Posterior vena cava (tissue), 2 donors: ENCODE measurements at regions not wholly inside any gene's neighbourhood (a gene's known extent, or its start where the extent isn't known, plus 50 kb on each side); places are given as distances from the start of the nearest gene placed in this dataset.
"Not testable (repeated sequence)": the region's sequence is repeated elsewhere in the genome, so short reads cannot be mapped to it uniquely, and the experiment has no call there.

ENCODE experiments used
- DNase-seq: peaks from one replicate; pipeline ENCODE4 v3.0.0-alpha.2; 2020; ENCODE audit warnings: low spot score
- intact Hi-C, 2 donors: fragments of 100-400 bp; cut with DNase I; formaldehyde crosslinking; loops; one replicate each; pipeline versions ENCODE4 v1.14.1 to v1.14.2; 2022 to 2023
- donor health status: DM: yes; HTN: yes; CAD: no.
- donor health status: DM: yes; HTN: yes; CAD: no.

GRCh38 chr3:77707281-77707680 is 667.4 kb downstream of the ROBO2 start:
- no peak for DNase-seq
- intact Hi-C loops = no loop called here

- no peak for DNase-seq
- intact Hi-C loops = no loop called here
Measured at GRCh38 chr3:77709155-77709554, 669.3 kb downstream of the ROBO2 start.

- no peak for DNase-seq
- intact Hi-C loops = no loop called here
Measured at GRCh38 chr3:77718311-77718710, 678.4 kb downstream of the ROBO2 start.

- no peak for DNase-seq
- intact Hi-C loops = no loop called here
Measured at GRCh38 chr3:77720460-77720971, 680.6 kb downstream of the ROBO2 start.

- intact Hi-C loops = no loop called here
- DNase-seq = no peak
Measured at GRCh38 chr3:77726517-77726916, 686.6 kb downstream of the ROBO2 start.

GRCh38 chr3:77746048-77746447 is 706.1 kb downstream of the ROBO2 start:
- intact Hi-C loops = no loop called here

GRCh38 chr3:77746892-77747291 is 707.0 kb downstream of the ROBO2 start:
- intact Hi-C loops = no loop called here

More at GRCh38 chr3:77746048-77746447, 706.1 kb downstream of the ROBO2 start:
- no peak for DNase-seq

GRCh38 chr3:77756397-77756975 is 716.6 kb downstream of the ROBO2 start:
- intact Hi-C loops, DNase-seq: not testable (repeated sequence)

More at GRCh38 chr3:77746892-77747291, 707.0 kb downstream of the ROBO2 start:
- no peak for DNase-seq

GRCh38 chr3:77772459-77772858 is 732.6 kb downstream of the ROBO2 start:
- intact Hi-C loops = no loop called here
- DNase-seq = no peak

- intact Hi-C loops = no loop called here
- no peak for DNase-seq
Measured at GRCh38 chr3:77773084-77773483, 733.2 kb downstream of the ROBO2 start.

GRCh38 chr3:77780278-77780996 is 740.5 kb downstream of the ROBO2 start:
- no peak for DNase-seq
- intact Hi-C loops = no loop called here

- DNase-seq = no peak
- intact Hi-C loops = no loop called here
Measured at GRCh38 chr3:77786216-77786615, 746.3 kb downstream of the ROBO2 start.

GRCh38 chr3:77795013-77795412 is 755.1 kb downstream of the ROBO2 start:
- no peak for DNase-seq
- intact Hi-C loops = no loop called here

GRCh38 chr3:77799278-77799677 is 759.4 kb downstream of the ROBO2 start:
- intact Hi-C loops = no loop called here
- DNase-seq = no peak

GRCh38 chr3:77800893-77801292 is 761.0 kb downstream of the ROBO2 start:
- intact Hi-C loops = no loop called here
- DNase-seq = no peak

GRCh38 chr3:77807312-77807711 is 767.4 kb downstream of the ROBO2 start:
- intact Hi-C loops = no loop called here
- no peak for DNase-seq

- DNase-seq = no peak
- intact Hi-C loops = no loop called here
Measured at GRCh38 chr3:77814845-77815244, 774.9 kb downstream of the ROBO2 start.

GRCh38 chr3:77815467-77815866 is 775.6 kb downstream of the ROBO2 start:
- no peak for DNase-seq
- intact Hi-C loops = no loop called here

- no peak for DNase-seq
- intact Hi-C loops = no loop called here
Measured at GRCh38 chr3:77816366-77816765, 776.5 kb downstream of the ROBO2 start.

GRCh38 chr3:77825001-77825827 is 785.3 kb downstream of the ROBO2 start:
- DNase-seq = no peak
- intact Hi-C loops = no loop called here
